ENCODE measurements at regions not wholly inside any gene's neighbourhood (a gene's known extent, or its start where the extent isn't known, plus 50 kb on each side); places are given as distances from the start of the nearest gene placed in this dataset.
"Not testable (repeated sequence)": the region's sequence is repeated elsewhere in the genome, so short reads cannot be mapped to it uniquely, and the experiment has no call there.

DNA sequence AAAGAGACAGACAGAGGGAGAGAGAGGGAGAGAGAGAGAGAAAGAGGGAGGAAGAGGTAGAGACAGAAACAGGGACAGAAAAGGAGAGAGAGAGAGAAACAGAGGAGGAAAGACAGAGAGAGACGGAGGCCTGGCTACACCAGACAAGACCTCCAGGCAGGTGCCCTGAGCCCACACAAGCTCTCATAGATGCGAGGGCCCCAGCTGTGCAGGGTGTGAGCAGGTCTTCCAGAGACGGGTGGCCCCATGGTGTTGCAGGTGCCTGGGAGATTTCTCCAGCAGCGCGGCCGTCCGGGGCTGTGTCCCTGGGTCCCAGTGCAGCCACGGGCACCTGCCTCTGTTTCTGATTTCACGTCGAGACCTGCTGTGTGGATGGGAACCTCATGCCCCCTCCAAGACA, 253.0 kb downstream of the SHOX start:
- Histone ChIP-seq H3K9ac (ENCODE audit: low read length) (no peak overlapping the region), H4K20me1 (ENCODE audit: insufficient read depth, low read length) (no peaks in the 10 kb centered on the region), H3K27ac (ENCODE audit: low read depth, low read length) (no peak overlapping the region), H2AFZ (ENCODE audit: low read depth, low read length) (no peak overlapping the region), H3K9me3 (ENCODE audit: insufficient read depth, low read depth, low read length) (no peaks in the 10 kb centered on the region), H3K4me3 (ENCODE audit: insufficient read depth, low read depth, low read length) (no peak overlapping the region), H3K4me2 (ENCODE audit: low read length) (no peak overlapping the region), H3K27me3 (ENCODE audit: insufficient read depth, low read length) (no peaks in the 10 kb centered on the region), H3K79me2 (ENCODE audit: insufficient read depth, low read length) (no peaks in the 10 kb centered on the region), H3K4me1 (ENCODE audit: insufficient read depth, low read length) (no peaks in the 10 kb centered on the region), H3K36me3 (ENCODE audit: insufficient read depth, low read length) (no peaks in the 10 kb centered on the region)
- no peak overlapping the region for H3K4me3 Mint-ChIP-seq (ENCODE audit: unreplicated experiment)
- no peaks in the 10 kb centered on the region for H3K27me3 Mint-ChIP-seq (ENCODE audit: low read depth, unreplicated experiment)
- FAIRE-seq (no peak), DNase-seq (ENCODE audit: low read depth) (no peak)
- no peak overlapping the region for H3K27ac Mint-ChIP-seq (ENCODE audit: unreplicated experiment)
- no peak for TF ChIP-seq EZH2 (IDR thresholded peaks at IDR 0.05; ENCODE audit: insufficient read depth, low read length)
- TF ChIP-seq, protein P1, sequence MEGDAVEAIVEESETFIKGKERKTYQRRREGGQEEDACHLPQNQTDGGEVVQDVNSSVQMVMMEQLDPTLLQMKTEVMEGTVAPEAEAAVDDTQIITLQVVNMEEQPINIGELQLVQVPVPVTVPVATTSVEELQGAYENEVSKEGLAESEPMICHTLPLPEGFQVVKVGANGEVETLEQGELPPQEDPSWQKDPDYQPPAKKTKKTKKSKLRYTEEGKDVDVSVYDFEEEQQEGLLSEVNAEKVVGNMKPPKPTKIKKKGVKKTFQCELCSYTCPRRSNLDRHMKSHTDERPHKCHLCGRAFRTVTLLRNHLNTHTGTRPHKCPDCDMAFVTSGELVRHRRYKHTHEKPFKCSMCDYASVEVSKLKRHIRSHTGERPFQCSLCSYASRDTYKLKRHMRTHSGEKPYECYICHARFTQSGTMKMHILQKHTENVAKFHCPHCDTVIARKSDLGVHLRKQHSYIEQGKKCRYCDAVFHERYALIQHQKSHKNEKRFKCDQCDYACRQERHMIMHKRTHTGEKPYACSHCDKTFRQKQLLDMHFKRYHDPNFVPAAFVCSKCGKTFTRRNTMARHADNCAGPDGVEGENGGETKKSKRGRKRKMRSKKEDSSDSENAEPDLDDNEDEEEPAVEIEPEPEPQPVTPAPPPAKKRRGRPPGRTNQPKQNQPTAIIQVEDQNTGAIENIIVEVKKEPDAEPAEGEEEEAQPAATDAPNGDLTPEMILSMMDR (IDR thresholded peaks at IDR 0.05; ENCODE audit: insufficient read depth, low read depth, low read length): no peak
- H3K9me3 Mint-ChIP-seq (ENCODE audit: unreplicated experiment): peaks cover 5% of the 10 kb centered on the region
- no peaks in the 10 kb centered on the region for H3K36me3 Mint-ChIP-seq (ENCODE audit: low read depth, unreplicated experiment)
- no peaks in the 10 kb centered on the region for H3K4me1 Mint-ChIP-seq (ENCODE audit: low read depth, unreplicated experiment)

DNA sequence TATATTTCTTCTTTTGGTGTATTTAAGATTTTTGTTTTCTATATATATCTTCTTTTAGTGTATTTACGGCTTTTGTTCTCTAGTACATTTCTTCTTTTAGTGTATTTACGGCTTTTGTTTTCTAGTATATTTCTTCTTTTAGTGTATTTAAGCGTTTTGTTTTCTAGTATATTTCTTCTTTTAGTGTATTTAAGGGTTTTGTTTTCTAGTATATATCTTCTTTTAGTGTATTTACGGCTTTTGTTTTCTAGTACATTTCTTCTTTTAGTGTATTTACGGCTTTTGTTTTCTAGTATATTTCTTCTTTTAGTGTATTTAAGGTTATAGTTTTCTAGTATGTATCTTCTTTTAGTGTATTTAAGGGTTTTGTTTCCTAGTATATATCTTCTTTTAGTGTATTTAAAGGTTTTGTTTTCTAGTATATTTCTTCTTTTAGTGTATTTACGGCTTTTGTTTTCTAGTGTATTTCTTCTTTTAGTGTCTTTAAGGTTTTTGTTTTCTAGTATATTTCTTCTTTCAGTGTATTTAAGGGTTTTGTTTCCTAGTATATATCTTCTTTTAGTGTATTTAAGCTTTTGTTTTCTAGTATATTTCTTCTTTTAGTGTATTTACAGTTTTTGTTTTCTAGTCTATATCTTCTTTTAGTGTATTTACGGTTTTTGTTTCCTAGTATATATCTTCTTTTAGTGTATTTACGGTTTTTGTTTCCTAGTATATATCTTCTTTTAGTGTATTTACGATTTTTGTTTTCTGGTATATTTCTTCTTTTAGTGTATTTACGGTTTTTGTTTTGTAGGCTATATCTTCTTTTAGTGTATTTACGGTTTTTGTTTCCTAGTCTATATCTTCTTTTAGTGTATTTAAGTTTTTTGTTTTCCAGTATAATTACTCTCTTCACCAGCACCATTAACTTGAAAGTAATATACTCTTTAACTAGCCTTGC, 249.4 kb downstream of the SHOX start:
- not testable (repeated sequence) for DNase-seq (ENCODE audit: low read depth); H3K4me3 ChIP-seq (ENCODE audit: insufficient read depth, low read depth, low read length); H3K36me3 Mint-ChIP-seq (ENCODE audit: low read depth, unreplicated experiment); H3K27me3 Mint-ChIP-seq (ENCODE audit: low read depth, unreplicated experiment); H3K27ac Mint-ChIP-seq (ENCODE audit: unreplicated experiment); H2AFZ ChIP-seq (ENCODE audit: low read depth, low read length); H3K4me1 Mint-ChIP-seq (ENCODE audit: low read depth, unreplicated experiment); H3K79me2 ChIP-seq (ENCODE audit: insufficient read depth, low read length); FAIRE-seq; H3K27me3 ChIP-seq (ENCODE audit: insufficient read depth, low read length); H3K4me1 ChIP-seq (ENCODE audit: insufficient read depth, low read length); H3K9me3 Mint-ChIP-seq (ENCODE audit: unreplicated experiment); H3K9me3 ChIP-seq (ENCODE audit: insufficient read depth, low read depth, low read length); H3K4me3 Mint-ChIP-seq (ENCODE audit: unreplicated experiment); H3K27ac ChIP-seq (ENCODE audit: low read depth, low read length); H3K9ac ChIP-seq (ENCODE audit: low read length); H4K20me1 ChIP-seq (ENCODE audit: insufficient read depth, low read length); H3K4me2 ChIP-seq (ENCODE audit: low read length); H3K36me3 ChIP-seq (ENCODE audit: insufficient read depth, low read length)

DNA sequence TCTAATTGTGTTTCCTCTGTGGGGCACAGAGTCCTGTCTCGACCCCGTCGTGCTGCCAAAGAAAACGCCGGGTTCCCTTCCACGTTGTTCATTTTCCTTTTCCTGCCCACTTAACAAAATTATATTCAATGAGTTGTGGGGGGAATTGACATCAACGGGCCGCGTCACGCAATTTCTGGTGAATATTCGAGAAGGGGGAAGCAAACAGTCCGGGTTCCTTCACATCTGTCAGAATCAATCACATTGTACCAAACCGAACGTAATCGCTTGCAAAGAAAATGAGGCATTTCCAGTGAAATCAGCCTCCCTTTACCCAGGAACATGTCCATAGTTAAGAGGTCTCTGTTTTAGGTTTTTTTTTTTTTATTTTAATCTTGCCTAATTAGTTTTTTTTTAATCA, 243.5 kb downstream of the SHOX start:
- H3K4me1 Mint-ChIP-seq (ENCODE audit: low read depth, unreplicated experiment): no peaks in the 10 kb centered on the region
- no peaks in the 10 kb centered on the region for H4K20me1 ChIP-seq (ENCODE audit: insufficient read depth, low read length)
- no peaks in the 10 kb centered on the region for H3K27me3 Mint-ChIP-seq (ENCODE audit: low read depth, unreplicated experiment)
- H3K36me3 ChIP-seq (ENCODE audit: insufficient read depth, low read length): no peaks in the 10 kb centered on the region
- FAIRE-seq (no peak), DNase-seq (ENCODE audit: low read depth) (no peak)
- H3K79me2 ChIP-seq (ENCODE audit: insufficient read depth, low read length): no peaks in the 10 kb centered on the region
- no peak overlapping the region for H3K4me3 ChIP-seq (ENCODE audit: insufficient read depth, low read depth, low read length)
- no peak overlapping the region for H3K27ac Mint-ChIP-seq (ENCODE audit: unreplicated experiment)
- H3K9me3 ChIP-seq (ENCODE audit: insufficient read depth, low read depth, low read length): peaks cover 11% of the 10 kb centered on the region
- H3K4me1 ChIP-seq (ENCODE audit: insufficient read depth, low read length): no peaks in the 10 kb centered on the region
- TF ChIP-seq, protein P1 (IDR thresholded peaks at IDR 0.05; ENCODE audit: insufficient read depth, low read depth, low read length): no peak
- TF ChIP-seq EZH2 (IDR thresholded peaks at IDR 0.05; ENCODE audit: insufficient read depth, low read length): no peak
- no peaks in the 10 kb centered on the region for H3K27me3 ChIP-seq (ENCODE audit: insufficient read depth, low read length)
- no peak overlapping the region for H3K9ac ChIP-seq (ENCODE audit: low read length)
- H3K9me3 Mint-ChIP-seq (ENCODE audit: unreplicated experiment): peaks cover 8% of the 10 kb centered on the region
- no peak overlapping the region for H3K4me2 ChIP-seq (ENCODE audit: low read length)
- H3K27ac ChIP-seq (ENCODE audit: low read depth, low read length): no peak overlapping the region
- no peak overlapping the region for H3K4me3 Mint-ChIP-seq (ENCODE audit: unreplicated experiment)
- H2AFZ ChIP-seq (ENCODE audit: low read depth, low read length): no peak overlapping the region
- H3K36me3 Mint-ChIP-seq (ENCODE audit: low read depth, unreplicated experiment): no peaks in the 10 kb centered on the region
